ENCODE measurements at regions not wholly inside any gene's neighbourhood (a gene's known extent, or its start where the extent isn't known, plus 50 kb on each side); places are given as distances from the start of the nearest gene placed in this dataset.

GRCh38 chr3:187941135-187941847 lies 196.0 kb upstream of the BCL6 start:
- H3K36me3 ChIP-seq (ENCODE audit: control insufficient read depth, insufficient read depth, low read length), result no peaks in the 10 kb centered on the region
- no peaks in the 10 kb centered on the region for H3K79me2 ChIP-seq
- no peak overlapping the region for H2AFZ ChIP-seq
- peaks cover 11% of the 10 kb centered on the region for H3K4me1 ChIP-seq
- H3K4me3 ChIP-seq (ENCODE audit: low read depth, low read length), result no peak overlapping the region
- no peak overlapping the region for H3K9ac ChIP-seq
- H3K4me2 ChIP-seq (ENCODE audit: low read length), result no peak overlapping the region
- H3K27me3 ChIP-seq (ENCODE audit: control insufficient read depth, insufficient read depth, low read length), result no peaks in the 10 kb centered on the region
- no peak for TF ChIP-seq CTCF (IDR thresholded peaks at IDR 0.05)
- no peaks in the 10 kb centered on the region for H3K9me3 ChIP-seq (ENCODE audit: control insufficient read depth, low read length)
- no peak overlapping the region for H3K27ac ChIP-seq

GRCh38 chr3:187941848-187942194 lies 196.6 kb upstream of the BCL6 start:
- Histone ChIP-seq H3K9me3 (ENCODE audit: control insufficient read depth, low read length) (no peaks in the 10 kb centered on the region), H3K27ac (no peak overlapping the region), H3K9ac (no peak overlapping the region), H3K4me1 (peaks cover 11% of the 10 kb centered on the region), H2AFZ (no peak overlapping the region), H3K79me2 (no peaks in the 10 kb centered on the region), H3K4me3 (ENCODE audit: low read depth, low read length) (no peak overlapping the region), H3K36me3 (ENCODE audit: control insufficient read depth, insufficient read depth, low read length) (no peaks in the 10 kb centered on the region), H3K4me2 (ENCODE audit: low read length) (no peak overlapping the region), H3K27me3 (ENCODE audit: control insufficient read depth, insufficient read depth, low read length) (no peaks in the 10 kb centered on the region)
- TF ChIP-seq CTCF (IDR thresholded peaks at IDR 0.05), result no peak

- Histone ChIP-seq H3K4me2 (ENCODE audit: low read length) (no peak overlapping the region), H3K27ac (no peak overlapping the region), H3K9me3 (ENCODE audit: control insufficient read depth, low read length) (no peaks in the 10 kb centered on the region), H2AFZ (no peak overlapping the region), H3K4me3 (ENCODE audit: low read depth, low read length) (no peak overlapping the region), H3K4me1 (peaks cover 11% of the 10 kb centered on the region), H3K27me3 (ENCODE audit: control insufficient read depth, insufficient read depth, low read length) (no peaks in the 10 kb centered on the region), H3K36me3 (ENCODE audit: control insufficient read depth, insufficient read depth, low read length) (no peaks in the 10 kb centered on the region), H3K79me2 (no peaks in the 10 kb centered on the region), H3K9ac (no peak overlapping the region)
- no peak for TF ChIP-seq CTCF (IDR thresholded peaks at IDR 0.05)
Measured at GRCh38 chr3:187942658-187943241, 197.5 kb upstream of the BCL6 start.

- H3K9me3 ChIP-seq (ENCODE audit: control insufficient read depth, low read length), result no peaks in the 10 kb centered on the region
Measured at GRCh38 chr3:187943677-187944389, 198.6 kb upstream of the BCL6 start.

More at GRCh38 chr3:187943677-187944389, 198.6 kb upstream of the BCL6 start:
- Histone ChIP-seq H3K4me3 (ENCODE audit: low read depth, low read length) (no peak overlapping the region), H3K36me3 (ENCODE audit: control insufficient read depth, insufficient read depth, low read length) (no peaks in the 10 kb centered on the region), H3K9ac (no peak overlapping the region), H3K4me2 (ENCODE audit: low read length) (no peak overlapping the region), H2AFZ (no peak overlapping the region), H3K4me1 (peaks cover 11% of the 10 kb centered on the region), H3K27me3 (ENCODE audit: control insufficient read depth, insufficient read depth, low read length) (no peaks in the 10 kb centered on the region), H3K27ac (no peak overlapping the region), H3K79me2 (no peaks in the 10 kb centered on the region)
- no peak for TF ChIP-seq CTCF (IDR thresholded peaks at IDR 0.05)
